ENCODE measurements at regions not wholly inside any gene's neighbourhood (a gene's known extent, or its start where the extent isn't known, plus 50 kb on each side); places are given as distances from the start of the nearest gene placed in this dataset.

DNA sequence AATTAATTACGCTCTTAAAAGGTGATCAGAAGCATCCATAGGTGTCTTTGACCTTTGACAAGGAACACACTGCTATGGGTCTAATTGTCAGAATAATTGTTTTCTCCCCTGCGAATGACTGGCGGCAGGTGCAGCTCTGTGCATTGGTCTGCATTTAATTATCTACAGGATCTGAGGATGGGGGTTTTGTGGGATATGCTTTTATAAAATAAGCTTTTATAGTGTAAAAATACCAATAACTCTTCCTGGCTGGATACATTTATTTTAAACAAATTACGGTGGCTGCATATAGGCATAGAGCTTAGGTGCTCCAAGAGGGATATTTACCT, 201.6 kb upstream of the RGMA start:
- no peaks in the 10 kb centered on the region for H3K36me3 Mint-ChIP-seq (ENCODE audit: low read depth)
- H3K4me1 Mint-ChIP-seq (ENCODE audit: low read depth) = no peaks in the 10 kb centered on the region
- no peak for DNase-seq
- no peak for ATAC-seq
- POLR2A ChIA-PET = no interaction called here
- CTCF ChIA-PET = no interaction called here
- no peak overlapping the region for H3K4me3 Mint-ChIP-seq
- peaks cover 9% of the 10 kb centered on the region for H3K27me3 Mint-ChIP-seq
- no peak overlapping the region for H3K27ac Mint-ChIP-seq
- no peaks in the 10 kb centered on the region for H3K9me3 Mint-ChIP-seq
- TF ChIP-seq, protein P1, sequence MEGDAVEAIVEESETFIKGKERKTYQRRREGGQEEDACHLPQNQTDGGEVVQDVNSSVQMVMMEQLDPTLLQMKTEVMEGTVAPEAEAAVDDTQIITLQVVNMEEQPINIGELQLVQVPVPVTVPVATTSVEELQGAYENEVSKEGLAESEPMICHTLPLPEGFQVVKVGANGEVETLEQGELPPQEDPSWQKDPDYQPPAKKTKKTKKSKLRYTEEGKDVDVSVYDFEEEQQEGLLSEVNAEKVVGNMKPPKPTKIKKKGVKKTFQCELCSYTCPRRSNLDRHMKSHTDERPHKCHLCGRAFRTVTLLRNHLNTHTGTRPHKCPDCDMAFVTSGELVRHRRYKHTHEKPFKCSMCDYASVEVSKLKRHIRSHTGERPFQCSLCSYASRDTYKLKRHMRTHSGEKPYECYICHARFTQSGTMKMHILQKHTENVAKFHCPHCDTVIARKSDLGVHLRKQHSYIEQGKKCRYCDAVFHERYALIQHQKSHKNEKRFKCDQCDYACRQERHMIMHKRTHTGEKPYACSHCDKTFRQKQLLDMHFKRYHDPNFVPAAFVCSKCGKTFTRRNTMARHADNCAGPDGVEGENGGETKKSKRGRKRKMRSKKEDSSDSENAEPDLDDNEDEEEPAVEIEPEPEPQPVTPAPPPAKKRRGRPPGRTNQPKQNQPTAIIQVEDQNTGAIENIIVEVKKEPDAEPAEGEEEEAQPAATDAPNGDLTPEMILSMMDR (IDR thresholded peaks at IDR 0.05) = no peak
- intact Hi-C loops (cut with micrococcal nuclease) = no loop called here

DNA sequence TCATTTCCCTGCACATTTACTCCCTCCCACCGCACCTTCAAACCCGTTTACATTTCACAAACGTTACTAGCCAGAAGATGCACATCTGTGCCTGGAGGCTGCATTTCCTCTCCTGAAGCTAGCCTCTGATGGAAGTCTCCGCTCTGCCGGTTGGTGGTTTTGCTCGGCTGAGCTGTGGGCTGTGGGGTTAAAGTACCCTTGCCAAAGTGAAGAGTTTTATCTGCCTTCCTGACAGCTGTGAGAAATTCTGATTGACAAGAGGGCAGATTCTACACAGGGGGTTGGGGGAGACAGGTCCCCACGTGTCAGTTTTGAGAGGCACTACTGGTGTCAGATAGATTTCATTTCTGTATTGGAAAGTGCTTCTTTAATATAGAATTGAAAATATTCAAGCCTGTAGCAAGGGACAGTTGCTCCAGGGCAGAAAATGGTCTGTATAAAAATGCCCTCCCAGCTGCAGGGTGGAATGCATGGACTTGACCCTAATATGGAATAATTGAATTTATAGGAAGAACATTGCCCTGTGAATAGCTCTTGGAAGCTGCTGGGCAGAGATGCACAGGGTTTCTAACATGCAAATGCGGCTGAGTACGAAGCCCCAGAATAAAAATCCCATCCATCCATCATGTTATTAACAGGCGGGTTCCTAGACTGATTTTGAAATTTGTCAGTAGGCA, 201.1 kb upstream of the RGMA start:
- ATAC-seq (no peak), DNase-seq (no peak)
- ChIA-PET POLR2A (no interaction called here), CTCF (no interaction called here)
- Mint-ChIP-seq H3K27me3 (peaks cover 9% of the 10 kb centered on the region), H3K9me3 (no peaks in the 10 kb centered on the region), H3K4me3 (no peak overlapping the region), H3K4me1 (ENCODE audit: low read depth) (no peaks in the 10 kb centered on the region), H3K27ac (no peak overlapping the region), H3K36me3 (ENCODE audit: low read depth) (no peaks in the 10 kb centered on the region)
- TF ChIP-seq, protein P1 (IDR thresholded peaks at IDR 0.05) = no peak
- intact Hi-C loops (cut with micrococcal nuclease) = no loop called here

DNA sequence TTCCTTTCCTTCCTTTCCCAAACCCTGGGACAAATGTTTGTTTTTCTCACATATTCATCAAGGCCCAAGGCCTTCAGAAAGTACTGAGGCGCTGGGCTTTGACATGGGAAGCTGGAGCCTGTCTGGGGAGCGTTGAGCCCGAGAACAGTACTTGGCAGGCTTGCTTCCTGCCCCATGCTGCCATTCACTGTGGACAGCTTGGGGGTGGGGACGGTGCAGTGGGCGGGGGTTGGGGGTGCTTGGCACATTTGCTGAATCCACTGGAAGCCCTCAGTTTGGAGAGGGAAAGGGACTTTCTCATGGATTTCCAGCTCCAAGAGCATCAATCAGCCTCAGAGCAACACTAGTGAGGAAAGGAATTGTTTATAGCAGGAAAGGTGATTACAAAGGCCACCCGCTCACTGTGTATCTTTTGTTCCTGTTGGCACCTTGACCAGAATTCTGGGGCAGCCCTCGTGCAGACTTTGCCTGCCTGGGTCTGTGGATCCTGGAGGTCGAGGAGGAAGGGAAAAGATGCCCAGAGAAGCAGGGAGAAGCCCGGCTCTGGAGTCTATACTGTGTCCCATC, 199.8 kb upstream of the RGMA start:
- ChIA-PET CTCF (no interaction called here), POLR2A (no interaction called here)
- ATAC-seq = no peak
- H3K9me3 Mint-ChIP-seq = no peaks in the 10 kb centered on the region
- peaks cover 11% of the 10 kb centered on the region for H3K27me3 Mint-ChIP-seq
- no peak overlapping the region for H3K27ac Mint-ChIP-seq
- TF ChIP-seq, protein P1 (IDR thresholded peaks at IDR 0.05) = no peak
- intact Hi-C loops (cut with micrococcal nuclease) = no loop called here
- no peaks in the 10 kb centered on the region for H3K4me1 Mint-ChIP-seq (ENCODE audit: low read depth)
- no peak overlapping the region for H3K4me3 Mint-ChIP-seq
- DNase-seq = no peak
- H3K36me3 Mint-ChIP-seq (ENCODE audit: low read depth) = no peaks in the 10 kb centered on the region

DNA sequence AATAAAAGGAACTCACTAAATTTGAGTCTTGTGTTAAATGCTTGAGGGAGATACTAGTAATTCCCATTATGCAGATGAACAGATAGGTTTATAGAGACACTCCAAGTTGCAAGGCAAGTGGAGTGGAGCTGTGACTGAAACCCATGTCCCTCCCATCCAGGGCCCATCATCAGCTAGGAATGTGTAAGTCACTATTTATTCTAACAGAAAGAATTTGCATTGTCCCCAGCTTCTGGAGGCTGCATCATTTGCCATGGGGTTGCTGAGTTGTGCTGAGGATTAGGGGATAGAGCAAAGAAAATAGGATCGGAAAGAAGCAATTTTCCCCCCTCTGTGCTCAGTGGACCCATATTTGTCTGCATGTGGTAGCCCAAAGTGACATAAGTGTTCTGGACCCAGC, 197.4 kb upstream of the RGMA start:
- Mint-ChIP-seq H3K4me1 (ENCODE audit: low read depth) (no peaks in the 10 kb centered on the region), H3K27me3 (peaks cover 13% of the 10 kb centered on the region), H3K36me3 (ENCODE audit: low read depth) (no peaks in the 10 kb centered on the region), H3K27ac (no peak overlapping the region), H3K9me3 (no peaks in the 10 kb centered on the region), H3K4me3 (no peak overlapping the region)
- ATAC-seq (no peak), DNase-seq (no peak)
- ChIA-PET CTCF (no interaction called here), POLR2A (no interaction called here)
- intact Hi-C loops (cut with micrococcal nuclease) = no loop called here
- TF ChIP-seq, protein P1 (IDR thresholded peaks at IDR 0.05) = no peak

DNA sequence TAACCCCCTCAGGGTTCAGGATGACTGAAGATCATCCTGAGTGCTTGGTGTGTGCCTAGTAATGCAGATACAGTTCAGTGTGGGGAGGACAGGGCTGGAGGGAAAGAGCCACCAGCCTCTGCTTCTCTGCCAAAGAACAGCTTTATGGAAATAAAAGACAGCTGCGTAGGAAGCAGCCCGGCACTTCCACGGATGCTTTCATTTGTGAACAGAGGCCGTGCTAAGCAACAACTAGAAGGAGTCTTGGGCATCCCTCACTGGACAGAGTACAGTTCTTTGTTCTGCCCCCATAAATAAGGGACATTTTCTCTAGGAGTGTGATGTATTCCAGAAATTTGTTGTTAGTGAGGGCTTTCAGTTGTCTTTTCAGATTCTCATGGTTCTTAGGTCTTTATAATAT, 194.8 kb upstream of the RGMA start:
- ATAC-seq (no peak), DNase-seq (no peak)
- Mint-ChIP-seq H3K4me1 (ENCODE audit: low read depth) (no peaks in the 10 kb centered on the region), H3K36me3 (ENCODE audit: low read depth) (no peaks in the 10 kb centered on the region), H3K9me3 (no peaks in the 10 kb centered on the region), H3K27ac (no peak overlapping the region), H3K4me3 (no peak overlapping the region), H3K27me3 (peaks cover 4% of the 10 kb centered on the region)
- intact Hi-C loops (cut with micrococcal nuclease) = no loop called here
- ChIA-PET POLR2A (no interaction called here), CTCF (no interaction called here)
- TF ChIP-seq, protein P1 (IDR thresholded peaks at IDR 0.05) = no peak
